ENCODE measurements at regions not wholly inside any gene's neighbourhood (a gene's known extent, or its start where the extent isn't known, plus 50 kb on each side); places are given as distances from the start of the nearest gene placed in this dataset.

DNA sequence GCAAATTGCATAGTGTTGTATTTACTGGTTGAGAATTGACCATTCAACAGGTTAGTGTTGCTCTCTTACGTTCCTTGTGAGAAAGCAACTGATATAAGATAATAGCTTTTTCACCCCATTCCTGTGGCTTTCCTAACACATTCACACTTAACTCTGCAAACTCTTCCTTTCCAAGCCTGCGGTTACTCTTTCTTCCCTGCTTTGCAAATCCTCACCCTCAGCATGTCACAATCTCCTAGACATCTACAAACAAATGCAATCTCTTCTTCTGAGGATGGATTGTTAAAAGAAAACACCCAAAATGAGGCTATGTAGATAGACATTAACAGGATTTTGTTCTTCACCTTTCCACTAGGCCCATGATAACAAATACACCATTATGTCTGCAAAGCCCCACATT is 771.7 kb upstream of the PCDH7 start:
- TF ChIP-seq POLR2AphosphoS5 (IDR thresholded peaks at IDR 0.05) = no peak
- TF ChIP-seq, protein P1, sequence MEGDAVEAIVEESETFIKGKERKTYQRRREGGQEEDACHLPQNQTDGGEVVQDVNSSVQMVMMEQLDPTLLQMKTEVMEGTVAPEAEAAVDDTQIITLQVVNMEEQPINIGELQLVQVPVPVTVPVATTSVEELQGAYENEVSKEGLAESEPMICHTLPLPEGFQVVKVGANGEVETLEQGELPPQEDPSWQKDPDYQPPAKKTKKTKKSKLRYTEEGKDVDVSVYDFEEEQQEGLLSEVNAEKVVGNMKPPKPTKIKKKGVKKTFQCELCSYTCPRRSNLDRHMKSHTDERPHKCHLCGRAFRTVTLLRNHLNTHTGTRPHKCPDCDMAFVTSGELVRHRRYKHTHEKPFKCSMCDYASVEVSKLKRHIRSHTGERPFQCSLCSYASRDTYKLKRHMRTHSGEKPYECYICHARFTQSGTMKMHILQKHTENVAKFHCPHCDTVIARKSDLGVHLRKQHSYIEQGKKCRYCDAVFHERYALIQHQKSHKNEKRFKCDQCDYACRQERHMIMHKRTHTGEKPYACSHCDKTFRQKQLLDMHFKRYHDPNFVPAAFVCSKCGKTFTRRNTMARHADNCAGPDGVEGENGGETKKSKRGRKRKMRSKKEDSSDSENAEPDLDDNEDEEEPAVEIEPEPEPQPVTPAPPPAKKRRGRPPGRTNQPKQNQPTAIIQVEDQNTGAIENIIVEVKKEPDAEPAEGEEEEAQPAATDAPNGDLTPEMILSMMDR (IDR thresholded peaks at IDR 0.05) = no peak
- no peak for TF ChIP-seq POLR2A (IDR thresholded peaks at IDR 0.05)

Measured in suprapubic skin (tissue), 4 donors.